ENCODE measurements at regions not wholly inside any gene's neighbourhood (a gene's known extent, or its start where the extent isn't known, plus 50 kb on each side); places are given as distances from the start of the nearest gene placed in this dataset.

- TF ChIP-seq CTCF (IDR thresholded peaks at IDR 0.05): no peak
- TF ChIP-seq POLR2A (IDR thresholded peaks at IDR 0.05): no peak
Measured at GRCh38 chr6:106886922-106887797, 87.4 kb downstream of the CD24 start.

Measured in esophagus squamous epithelium (tissue), 4 donors.